Vagina (tissue), 2 donors: ENCODE measurements at regions not wholly inside any gene's neighbourhood (a gene's known extent, or its start where the extent isn't known, plus 50 kb on each side); places are given as distances from the start of the nearest gene placed in this dataset.
"Not testable (repeated sequence)": the region's sequence is repeated elsewhere in the genome, so short reads cannot be mapped to it uniquely, and the experiment has no call there.

ENCODE experiments used
- CTCF ChIP-seq, 3 experiments: fragments of 450-650 bp in 2 of 3; fragments of 200-600 bp in 1 of 3; sonication (generic) in 1 of 3; IDR thresholded peaks; one replicate each; pipeline ENCODE4 v1.5.1; 2017 to 2019; ENCODE audit warnings: antibody characterized with exemption in 3 of 3, mild to moderate bottlenecking in 2 of 3, moderate library complexity in 2 of 3
- POLR2A ChIP-seq, 2 donors: fragments of 450-650 bp; IDR thresholded peaks; one replicate each; pipeline ENCODE4 v1.6.1; 2017; ENCODE audit warnings: antibody characterized with exemption in 2 of 2, mild to moderate bottlenecking in 2 of 2, moderate library complexity in 2 of 2

GRCh38 chr6:140493470-140493869 lies 1119.0 kb upstream of the CITED2 start:
- TF ChIP-seq CTCF, POLR2A (IDR thresholded peaks at IDR 0.05): not testable (repeated sequence)
